GM18858 (cell line): ENCODE measurements at regions not wholly inside any gene's neighbourhood (a gene's known extent, or its start where the extent isn't known, plus 50 kb on each side); places are given as distances from the start of the nearest gene placed in this dataset.

Experiments
- ATAC-seq: cut with Tn5 transposase; IDR thresholded peaks from one replicate; pipeline ENCODE4 v1.9.1; 2021; ENCODE audit not compliant: unreplicated experiment

- no peak for ATAC-seq
Measured at GRCh38 chr2:190783513-190784263, 96.9 kb upstream of the GLS start.

GRCh38 chr2:190785334-190785733 is 95.3 kb upstream of the GLS start:
- ATAC-seq = no peak

GRCh38 chr2:190786404-190787166 is 94.0 kb upstream of the GLS start:
- no peak for ATAC-seq

DNA sequence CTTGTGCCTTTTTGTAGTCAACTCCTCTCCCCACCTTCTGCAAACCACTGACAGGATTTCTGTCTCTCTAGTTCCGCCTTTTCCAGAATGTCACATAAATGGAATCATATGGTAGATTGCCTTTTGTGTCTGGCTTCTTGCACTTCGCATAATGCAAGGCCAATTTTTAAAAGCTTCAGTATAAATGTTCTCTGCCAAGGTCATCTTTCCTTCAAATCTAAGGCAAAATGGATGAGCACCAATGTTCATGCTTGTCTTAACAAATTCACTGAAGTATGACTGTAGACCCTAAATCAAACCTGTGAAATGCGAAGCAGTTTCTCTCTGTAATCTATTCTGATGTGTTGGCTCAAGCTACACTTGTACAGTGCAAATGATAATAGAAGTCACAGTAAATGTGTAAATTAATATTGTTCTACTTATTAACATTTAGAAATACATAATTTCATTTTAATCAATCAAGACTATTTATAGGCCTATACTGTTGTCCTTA is 92.8 kb upstream of the GLS start:
- no peak for ATAC-seq

GRCh38 chr2:190789074-190790004 is 91.3 kb upstream of the GLS start:
- ATAC-seq = no peak

DNA sequence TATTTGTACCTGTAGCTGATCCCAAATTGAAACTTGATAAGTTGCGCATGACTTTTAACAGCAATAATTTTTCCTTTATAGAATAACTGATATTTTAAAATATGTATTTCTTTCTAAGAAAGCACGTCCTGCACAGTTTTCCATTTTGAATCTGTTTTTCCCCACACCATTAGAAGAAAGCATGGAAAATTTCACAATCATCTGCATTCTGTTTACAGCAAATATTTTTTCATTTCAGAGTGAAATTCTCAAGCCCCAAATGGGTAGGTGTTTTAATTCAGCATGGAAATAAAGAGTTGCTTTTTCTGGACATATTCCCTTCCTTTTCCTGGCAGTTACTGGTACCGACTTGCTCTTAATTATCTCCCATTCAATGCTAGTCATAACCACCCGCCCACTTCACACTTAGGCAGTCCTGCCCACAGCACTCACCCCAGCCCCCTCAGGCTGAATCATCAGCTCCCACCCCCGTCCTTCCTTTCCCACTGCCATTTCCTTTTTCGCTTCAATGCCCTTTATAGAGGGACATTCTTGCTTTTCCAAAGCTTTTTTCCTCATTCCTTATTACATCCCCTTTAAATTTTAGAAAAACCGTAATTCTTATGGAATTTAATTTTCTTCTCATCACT is 89.2 kb upstream of the GLS start:
- ATAC-seq = no peak

DNA sequence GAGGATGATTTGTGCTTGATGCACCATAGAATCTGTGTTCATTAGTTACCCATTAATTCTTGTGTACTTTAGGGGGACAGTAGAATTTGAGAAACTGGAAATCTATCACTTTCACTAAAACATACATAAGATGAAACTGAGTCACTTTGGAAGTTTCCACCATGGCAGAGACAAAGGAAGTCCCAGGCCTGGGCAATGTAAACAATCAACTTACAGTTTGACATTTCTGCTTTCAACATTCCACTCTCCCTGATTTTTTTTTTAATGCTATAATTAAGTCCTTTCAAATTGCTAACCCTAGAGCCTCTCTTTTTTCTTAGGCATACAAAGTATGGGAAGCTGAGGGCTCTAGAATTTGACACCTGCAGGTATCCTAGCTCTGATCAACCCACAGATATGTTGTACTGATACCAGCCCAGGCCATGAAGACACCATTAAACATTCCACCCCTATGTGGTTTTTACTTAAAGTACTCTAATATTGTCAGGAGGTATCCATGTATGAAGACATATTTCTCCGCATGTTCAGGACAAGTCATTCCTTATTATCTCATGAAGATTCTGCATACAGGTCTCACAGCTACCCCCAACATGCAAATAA is 88.5 kb upstream of the GLS start:
- ATAC-seq = no peak

- ATAC-seq = no peak
Measured at GRCh38 chr2:190792956-190793888, 87.4 kb upstream of the GLS start.

GRCh38 chr2:190794377-190794776 is 86.2 kb upstream of the GLS start:
- no peak for ATAC-seq

GRCh38 chr2:190794790-190795189 is 85.8 kb upstream of the GLS start:
- ATAC-seq = no peak

GRCh38 chr2:190795686-190796085 is 84.9 kb upstream of the GLS start:
- no peak for ATAC-seq

DNA sequence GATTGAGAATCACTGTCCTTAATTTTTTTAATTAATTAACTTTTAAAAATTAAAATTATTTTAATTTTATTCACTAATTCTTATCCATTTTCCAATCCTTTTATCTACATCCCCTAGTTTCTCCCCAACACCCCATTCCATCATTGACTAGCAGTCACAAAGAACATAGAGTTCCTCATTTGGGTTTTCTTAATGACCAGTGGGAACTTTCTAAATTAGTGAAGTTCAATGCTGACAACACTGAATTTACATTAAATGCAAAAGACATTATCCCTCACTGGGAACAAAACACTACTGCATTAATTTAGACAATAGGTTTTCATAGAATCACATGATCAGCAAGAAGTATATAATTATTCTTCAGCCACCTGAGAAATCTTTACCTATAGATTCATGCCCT is 80.6 kb upstream of the GLS start:
- no peak for ATAC-seq

DNA sequence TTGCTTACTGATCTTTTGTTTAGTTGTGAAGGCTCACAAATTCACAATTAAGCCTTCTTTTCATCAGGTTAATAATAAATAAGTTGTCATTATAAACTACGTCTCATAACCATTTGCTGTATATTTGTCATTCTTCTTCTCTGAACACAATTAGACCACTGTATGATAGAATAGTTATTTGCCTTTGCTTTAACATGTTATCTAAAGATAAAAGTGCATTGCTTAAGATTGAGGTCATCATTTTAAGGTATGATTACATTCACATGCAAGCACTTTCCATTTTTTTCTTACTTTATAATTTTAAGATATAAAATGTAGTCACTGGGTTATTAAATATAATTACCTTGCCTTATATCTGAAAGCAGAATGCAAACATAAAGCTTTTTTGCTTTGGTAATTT is 80.1 kb upstream of the GLS start:
- ATAC-seq = no peak

DNA sequence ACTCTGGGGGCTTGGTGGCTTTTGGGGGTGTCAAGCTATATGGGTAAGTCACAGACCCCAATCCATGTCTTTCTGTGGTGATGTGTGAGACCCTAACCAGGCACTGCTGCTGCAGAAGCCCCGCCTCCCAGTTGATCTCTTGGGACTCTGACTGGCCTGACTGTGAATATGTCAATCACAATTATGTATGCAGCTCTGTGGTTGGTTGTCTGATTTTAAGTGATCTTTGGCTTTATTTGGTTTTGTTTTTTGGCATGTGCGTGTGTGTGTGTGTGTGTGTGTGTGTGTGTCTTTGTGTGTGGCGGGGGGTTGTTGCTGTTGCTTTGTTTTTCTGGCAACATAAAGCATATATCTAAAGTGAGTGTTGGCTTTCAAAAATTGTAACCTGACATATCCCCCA is 78.5 kb upstream of the GLS start:
- no peak for ATAC-seq

GRCh38 chr2:190802626-190803209 is 77.9 kb upstream of the GLS start:
- no peak for ATAC-seq

- no peak for ATAC-seq
Measured at GRCh38 chr2:190804182-190804795, 76.3 kb upstream of the GLS start.

DNA sequence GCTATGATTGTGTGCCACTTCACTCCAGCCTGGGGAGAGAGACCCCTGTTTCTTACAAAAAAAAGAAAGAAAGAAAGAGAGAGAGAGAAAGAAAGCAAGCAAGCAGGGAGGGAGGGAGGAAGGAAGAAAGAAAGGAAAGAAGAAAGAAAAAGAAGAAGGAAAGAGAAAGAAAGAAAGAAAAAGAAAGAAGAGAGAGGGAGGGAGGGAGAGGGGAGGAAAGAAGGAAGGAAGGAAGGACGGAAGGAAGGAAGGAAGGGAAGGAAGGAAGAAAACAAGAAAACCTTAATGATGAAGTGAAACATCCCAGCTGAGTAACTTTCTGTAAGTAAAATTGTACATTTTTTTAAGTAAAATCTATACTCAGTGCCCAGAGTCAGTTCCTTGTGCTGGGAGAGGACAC is 75.5 kb upstream of the GLS start:
- no peak for ATAC-seq

DNA sequence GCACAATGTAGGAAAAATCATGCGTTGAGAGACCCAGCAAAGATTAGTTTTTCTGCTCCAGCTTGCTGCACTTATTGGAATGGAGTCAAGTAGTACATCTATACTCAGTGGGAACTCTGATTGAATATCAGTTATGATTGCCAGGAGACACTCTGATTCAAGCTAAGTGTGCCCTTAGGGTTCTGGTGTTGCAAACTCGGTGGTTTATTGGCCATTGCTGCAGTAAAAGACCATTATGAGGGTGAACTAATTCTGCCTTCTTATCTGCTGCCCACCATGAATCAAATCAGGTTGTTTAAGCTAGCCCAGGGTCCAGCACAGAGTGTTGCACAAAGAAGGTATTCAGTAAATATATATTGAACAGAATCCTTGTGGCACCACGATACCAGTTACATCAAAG is 74.8 kb upstream of the GLS start:
- ATAC-seq = no peak

- ATAC-seq = no peak
Measured at GRCh38 chr2:190807886-190808285, 72.7 kb upstream of the GLS start.
